NCI-H69 (cell line): ENCODE measurements at regions not wholly inside any gene's neighbourhood (a gene's known extent, or its start where the extent isn't known, plus 50 kb on each side); places are given as distances from the start of the nearest gene placed in this dataset.
A peak's percentile ranks its signal among the peaks of the same experiment; 100 is the strongest.

Experiments
- DNase-seq: peaks from one replicate; lab custom pipeline; 2025; lab: John Stamatoyannopoulos, UW

DNA sequence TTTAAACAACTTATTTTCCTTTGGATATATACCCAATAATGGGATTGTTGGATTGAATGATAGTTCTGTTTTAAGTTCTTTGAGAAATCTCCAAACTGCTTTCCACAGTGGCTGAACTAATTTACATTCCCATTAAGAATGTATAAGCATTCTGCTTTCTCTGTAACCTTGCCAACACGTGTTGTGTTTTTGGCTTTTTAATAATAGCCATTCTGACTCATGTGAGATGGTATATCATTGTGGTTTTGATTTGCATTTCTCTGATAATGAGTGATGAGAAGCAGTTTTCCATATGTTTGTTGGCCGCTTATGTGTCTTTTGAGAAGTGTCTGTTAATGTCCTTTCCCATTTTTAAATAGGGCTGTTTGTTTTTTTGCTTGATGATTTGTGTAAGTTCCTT, 155.6 kb upstream of the PITX2 start:
- no peak for DNase-seq

DNA sequence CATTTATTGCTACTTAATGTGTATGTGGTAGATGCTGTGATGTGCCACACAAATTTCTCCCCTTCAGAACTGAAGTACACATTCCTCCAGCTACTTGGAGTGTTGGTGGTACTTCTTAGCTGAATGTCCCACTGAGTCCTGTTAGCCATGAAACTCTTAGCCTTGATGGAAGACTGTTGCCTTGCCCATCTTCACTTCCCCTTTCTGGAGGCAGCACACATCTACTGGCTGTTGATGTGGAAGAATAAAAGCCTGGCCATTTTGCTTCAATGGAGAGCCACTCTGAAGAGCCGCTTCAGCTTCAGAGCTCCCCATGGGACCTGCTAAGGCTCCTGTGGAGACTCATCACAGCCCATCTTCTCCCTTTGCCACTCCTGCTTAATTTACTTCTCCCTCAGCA, 157.7 kb upstream of the PITX2 start:
- DNase-seq, result no peak

DNA sequence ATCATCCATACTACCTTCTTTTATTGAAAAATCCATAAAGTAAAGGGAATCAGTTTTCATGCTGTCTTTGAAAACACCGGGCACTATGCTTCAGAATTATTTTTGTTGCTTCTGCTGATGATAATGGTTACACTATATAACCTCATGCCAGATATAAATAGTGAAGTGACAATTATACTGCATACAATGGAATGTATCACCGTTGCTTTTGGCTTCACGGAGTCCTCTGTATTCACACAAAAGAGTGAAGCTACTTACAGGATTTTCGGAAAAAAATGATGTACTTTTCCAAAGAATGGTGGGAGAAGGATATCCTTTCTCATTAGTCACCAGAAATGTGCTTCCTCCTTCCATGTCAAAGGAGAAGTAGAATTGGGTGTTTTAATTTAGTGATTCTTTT, 159.1 kb upstream of the PITX2 start:
- DNase-seq, result no peak

DNA sequence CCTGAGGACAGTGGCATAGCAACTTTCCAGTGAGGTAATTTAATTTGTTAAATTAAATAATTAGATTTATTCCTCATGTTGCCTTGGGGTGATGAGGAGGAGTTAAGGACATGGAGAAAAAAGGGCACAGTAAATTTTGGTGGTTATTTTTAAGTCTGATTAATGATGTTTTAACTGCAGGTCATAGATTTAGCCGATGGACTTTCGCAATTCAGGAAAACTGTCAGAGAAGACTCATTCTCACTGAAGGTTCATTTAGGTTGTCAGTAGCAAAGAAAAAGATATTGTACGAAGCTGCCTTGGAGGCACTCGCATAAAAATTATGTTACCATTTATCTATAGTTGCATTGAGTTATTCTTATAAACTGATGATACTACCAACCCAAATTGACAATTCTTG, 164.2 kb upstream of the PITX2 start:
- DNase-seq, result no peak

DNA sequence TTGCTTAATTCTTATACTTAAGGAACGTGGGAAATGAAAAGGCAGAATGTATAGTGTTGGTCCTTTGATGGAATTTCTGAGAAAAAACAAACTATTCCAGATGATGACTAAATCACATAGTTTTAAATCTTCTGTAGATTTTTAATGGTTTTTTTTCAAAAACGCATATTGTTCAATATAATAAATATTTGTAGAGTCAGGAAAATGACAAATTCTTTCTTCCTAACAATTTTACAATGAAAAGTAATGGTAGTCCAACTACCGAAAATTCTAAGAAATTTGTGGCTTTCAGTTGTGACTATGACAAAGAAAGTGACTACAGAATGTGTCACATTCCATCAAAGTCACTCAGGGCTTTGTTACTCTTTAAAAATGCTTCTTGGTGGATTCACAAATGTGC, 164.8 kb upstream of the PITX2 start:
- no peak for DNase-seq

DNA sequence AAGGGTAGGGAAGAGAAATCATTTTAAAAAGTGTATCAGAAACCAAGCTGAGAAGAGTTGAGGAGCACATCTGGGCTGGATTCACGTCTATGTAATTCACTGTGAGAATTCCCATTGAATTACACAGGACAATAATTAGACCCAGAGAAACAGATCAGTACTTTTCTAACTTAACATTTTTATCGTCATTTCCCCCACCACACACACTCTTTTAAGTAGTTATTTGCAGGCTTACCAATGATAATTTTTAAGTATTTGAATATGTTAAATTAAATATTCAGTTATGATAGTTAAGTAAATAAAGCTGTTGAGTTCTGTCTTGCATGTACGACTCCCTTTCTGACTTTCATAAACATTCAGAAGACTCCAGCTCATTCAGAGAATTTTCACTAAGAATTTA, 165.4 kb upstream of the PITX2 start:
- DNase-seq, result no peak

DNA sequence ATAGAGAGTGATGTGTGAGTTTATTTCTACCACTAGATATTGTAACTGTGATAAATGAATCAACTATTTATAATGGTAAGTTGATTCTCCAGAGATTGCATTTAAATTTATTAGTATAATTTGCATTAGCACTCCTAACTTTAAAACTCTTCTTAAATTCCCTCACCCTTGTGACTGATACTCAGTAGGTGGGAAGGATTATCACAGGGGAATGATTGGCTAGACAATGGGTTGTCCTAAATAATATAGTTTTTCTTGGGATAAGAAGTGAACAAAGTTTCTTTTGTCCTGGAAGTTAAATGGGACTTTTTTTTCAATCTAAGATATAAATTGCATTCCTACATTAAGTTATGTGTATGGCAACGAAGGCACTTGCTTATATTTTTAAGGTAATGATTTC, 169.2 kb upstream of the PITX2 start:
- no peak for DNase-seq

DNA sequence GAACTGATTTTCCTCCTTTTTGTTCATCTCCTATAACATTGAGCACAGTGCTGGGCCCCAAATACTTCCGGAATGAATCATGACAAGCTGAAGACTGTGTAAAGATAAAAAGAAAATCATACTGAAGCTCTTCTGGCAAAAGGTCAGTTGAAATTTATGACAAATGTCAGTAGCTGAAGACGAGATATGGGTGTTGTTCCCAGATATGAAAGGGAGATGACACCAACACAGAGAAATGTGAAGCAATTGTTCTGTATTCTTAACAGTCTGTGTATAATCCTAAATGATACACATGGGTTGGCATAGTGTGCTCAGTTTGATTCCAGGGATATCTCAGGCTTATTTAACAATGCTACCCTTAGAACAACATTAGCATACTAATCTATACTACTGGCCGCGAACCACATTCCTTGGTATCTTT, 170.5 kb upstream of the PITX2 start:
- no peak for DNase-seq

DNA sequence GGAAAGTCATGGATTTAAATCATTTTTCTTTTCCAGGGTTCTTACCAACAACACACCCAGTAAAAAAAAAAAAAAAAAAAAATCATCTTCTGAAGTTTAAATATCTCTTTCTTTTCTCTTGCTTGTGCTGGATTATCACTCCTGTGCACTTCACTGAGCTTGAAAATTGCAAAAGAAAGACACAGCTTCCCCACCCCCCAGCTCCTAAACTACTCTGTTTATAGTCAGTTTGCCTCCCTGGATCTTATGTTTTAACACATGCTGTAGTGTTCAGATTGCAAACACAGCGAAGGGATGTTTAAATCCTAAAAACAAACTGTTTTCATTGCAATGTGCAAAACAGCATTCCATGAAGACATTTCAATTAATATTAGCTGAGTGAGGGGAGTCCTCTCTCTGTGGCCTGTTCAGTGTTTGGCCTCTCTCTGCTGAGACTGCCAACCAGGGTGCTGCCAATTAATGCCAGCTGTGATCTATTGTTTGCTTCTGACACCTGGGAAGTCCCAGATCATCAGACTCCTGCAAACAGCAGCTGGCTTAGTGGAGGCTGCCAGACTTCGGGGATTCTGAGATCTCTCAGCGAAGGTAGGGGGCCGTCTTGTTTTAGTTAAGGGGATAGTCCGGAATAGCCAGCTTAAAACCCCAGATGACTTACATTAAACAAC, 171.1 kb upstream of the PITX2 start:
- peak; percentile 78 for DNase-seq

DNA sequence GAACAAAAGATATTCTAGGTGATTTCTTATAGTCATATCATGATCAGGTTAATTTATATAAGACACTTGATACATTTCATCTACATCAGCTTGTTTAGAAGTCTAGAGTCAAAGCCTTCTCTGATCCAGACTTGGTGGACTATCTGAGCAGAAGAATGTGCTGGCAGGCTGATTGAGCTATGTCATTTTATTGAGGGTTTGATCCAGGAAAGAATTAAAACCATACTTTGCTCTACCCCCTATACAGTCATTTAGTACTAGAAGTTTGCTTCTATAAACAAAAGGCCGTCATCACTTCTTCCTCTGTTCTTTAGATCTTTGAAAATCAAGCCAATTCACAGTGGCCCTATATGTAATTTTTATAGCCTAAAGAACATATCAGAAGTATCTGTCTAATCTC, 173.1 kb upstream of the PITX2 start:
- DNase-seq, result no peak

DNA sequence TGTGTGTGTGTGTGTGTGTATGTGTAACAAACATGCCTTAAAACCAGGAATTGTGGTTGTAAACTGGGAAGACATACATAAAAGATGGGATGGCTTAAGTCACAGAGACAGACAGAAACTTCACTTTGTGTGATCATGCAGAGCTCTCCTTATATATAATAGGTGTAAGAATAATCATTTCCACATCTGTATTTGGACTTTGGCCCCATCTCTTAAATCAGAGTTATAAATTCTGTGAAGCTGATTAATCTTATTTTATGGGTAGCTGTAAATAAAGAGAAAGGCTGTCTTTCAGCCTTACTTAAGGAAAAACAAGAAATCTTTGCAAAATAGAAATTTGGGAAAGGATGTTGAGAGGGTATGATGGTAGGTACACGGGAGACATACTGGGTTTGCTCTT, 174.6 kb upstream of the PITX2 start:
- no peak for DNase-seq

DNA sequence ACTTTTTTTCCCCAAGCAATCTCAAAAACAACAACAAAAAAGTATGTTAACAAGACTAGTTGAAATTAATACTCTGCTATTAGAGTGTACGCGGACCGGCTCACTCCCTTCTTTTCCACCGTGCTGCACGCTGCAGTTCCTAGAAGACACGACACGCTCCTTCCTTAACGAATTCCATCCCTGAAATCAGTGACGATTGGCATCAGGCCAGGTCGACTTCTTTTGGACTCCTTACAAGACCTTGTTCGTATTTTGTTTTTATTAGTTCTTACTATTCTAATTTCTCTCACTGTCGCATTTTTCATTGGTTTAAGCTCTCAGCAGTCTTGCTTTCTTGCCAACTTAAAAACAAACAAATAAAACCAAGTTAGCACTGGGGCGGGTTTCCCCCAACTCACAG, 175.8 kb upstream of the PITX2 start:
- DNase-seq, result peak; percentile 12

DNA sequence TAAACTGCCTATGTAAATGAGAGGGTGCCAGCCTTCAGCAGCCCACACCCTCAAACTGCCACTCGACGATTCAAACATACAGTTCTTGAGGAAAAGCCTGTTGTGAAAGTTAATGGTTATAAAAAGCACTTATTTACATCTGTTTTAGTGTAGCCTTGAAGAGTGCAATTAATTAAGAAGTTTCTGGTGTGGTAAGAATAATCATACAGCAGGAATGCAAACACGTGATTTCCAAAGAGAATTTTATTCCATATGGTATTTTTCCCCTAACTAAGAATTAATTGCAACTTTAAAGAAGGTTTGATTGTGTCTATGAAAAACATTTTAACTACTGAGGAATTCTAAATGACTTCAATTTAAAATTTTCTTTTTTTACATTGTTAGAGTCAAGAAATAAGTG, 176.3 kb upstream of the PITX2 start:
- no peak for DNase-seq

DNA sequence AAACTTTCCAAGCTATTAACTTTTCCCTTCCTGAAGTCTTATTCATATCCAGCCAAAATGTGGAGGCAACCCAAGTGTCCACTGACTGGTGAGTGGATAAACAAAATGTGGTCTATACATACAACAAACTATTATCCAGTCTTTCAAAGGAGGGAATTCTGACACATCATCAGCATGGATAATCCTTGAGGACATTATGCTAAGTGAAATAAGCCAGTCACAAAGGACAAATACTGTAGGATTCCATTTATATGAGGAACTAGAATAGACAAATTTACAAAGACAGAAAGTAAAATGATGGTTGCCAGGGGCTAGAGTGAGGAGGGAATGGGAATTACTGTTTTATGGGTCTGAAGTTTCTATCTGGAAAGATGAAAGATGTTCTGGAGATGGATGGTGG, 178.7 kb upstream of the PITX2 start:
- no peak for DNase-seq

DNA sequence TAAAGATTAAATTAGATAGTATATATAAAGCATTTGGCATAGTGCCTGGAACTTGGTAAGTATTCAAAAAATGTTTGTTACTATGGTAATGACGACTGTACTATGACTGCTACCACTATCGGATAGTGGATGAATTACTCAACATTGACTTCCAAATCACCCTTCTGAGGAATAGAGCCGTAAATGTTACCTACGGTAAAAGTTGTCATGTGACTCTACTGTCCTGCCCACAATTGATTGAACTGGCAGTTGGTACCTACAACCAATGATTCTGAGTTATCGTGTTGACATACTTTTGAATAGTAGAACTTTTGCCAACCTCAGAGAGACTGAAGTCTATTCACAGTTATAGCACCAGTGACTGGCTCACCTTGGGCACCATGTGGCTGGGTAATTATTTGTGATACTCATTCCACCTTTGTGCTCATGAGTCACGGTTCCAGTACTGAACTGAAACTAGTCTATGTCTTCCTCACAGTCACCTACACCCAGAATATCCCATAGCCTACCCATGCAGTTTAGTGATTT, 185.5 kb upstream of the PITX2 start:
- peak; percentile 2 for DNase-seq

DNA sequence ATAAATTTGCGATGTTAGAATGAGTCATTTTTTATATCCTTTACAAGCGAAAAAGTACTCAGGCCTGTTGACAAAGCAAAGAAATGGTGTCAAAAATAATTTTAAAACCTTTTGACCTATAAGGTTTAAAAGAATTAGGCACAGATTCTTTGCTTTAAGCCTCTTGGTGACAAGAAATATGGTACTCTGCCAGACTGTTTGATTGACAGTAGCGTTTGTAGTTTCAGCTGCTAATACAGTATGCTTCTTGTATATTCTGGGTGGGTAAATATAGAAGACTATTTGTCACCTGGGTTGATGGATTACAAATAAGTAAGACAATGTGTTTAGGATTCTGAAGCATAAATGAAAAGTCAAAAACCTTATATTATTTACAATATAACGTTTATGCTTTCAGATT, 193.1 kb upstream of the PITX2 start:
- no peak for DNase-seq

DNA sequence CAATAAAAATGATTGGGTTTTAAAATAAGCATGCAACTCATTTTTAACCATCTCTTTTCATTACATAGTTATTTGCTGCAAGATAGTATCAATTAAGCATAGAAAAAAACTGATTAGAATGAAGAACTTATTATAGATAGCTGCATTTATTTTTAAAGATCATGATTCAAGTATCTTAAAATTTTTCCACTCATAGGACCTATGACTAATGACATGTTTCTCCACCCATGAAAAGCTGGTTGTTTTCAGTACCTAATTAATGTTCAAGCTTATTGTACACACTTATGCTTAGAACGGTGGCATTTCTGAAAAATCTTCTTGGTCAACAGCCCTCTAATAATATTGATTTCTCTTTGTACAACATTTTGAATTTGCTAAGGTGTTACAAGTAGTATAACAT, 193.5 kb upstream of the PITX2 start:
- no peak for DNase-seq

DNA sequence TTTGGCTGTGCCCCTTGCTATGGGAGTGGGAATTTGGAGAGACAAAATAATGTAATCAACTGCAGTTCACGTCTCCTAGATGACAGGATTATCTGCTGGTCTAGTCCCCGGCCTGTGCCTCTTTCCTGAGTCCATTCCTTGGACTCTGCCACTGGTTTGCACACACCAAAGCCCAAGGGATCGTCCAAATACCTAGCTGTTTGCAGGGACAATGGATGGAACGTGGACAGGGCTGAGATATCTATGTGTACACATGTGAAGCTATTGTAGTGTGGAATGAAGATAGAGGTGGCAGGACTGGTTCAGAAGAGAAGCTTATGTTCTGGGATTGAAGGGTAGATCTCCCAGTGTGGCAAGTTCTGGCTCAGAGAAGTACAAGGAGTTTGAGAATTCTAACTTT, 198.3 kb upstream of the PITX2 start:
- no peak for DNase-seq

DNA sequence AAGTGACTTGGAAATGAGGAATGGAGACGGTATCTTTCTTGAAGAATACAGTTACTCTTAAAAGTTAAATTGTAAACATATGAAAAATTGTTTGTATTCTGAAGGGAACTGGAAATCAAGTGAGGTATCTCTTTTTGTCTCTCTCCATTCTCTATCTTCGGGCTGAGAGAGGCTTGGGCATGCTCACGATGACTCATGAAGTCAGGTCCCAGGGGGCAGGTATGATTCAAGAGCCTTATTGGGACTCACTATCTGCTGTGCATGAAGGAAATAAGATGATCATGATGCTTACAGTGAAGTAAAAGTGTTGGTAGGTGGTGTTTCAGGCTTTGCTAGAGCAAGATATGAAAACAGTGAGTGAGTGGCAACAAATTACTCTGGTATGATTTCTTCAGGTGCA, 200.4 kb upstream of the PITX2 start:
- DNase-seq, result peak; percentile 1

DNA sequence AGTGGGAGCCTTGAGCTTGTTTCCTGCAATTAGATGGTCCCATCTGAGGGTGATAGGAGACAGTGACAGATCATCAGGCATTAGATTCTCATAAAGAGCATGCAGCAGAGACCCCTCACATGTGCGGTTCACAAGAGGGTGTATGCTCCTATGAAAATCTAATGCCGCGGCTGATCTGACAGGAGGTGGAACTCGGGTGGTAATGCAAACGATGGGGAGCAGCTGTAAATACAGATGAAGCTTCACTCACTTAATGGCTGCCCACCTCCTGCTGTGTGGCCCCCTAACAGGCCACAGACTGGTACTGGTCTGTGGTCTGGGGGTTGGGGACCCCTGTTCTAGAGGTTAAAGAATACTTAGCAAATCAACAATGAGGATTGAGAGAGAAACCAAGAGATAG, 201.5 kb upstream of the PITX2 start:
- DNase-seq, result no peak

DNA sequence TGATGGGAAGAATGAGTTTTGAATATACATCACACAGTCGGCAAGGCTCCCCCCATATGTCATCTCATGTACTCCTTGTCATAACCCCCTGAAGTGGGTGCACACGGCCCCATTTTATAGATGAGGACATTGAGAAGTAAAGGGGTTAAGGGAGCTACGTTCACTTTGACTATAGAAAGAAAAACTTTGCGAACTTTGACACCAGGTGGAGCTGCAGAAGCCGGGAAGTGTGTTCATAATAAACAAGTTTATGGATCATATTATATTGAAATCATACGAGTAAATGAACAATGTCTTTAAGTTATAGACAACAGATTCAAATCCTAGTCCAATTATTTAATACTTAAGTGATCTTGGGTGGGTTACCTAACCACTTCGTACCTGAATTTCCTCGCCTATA, 203.8 kb upstream of the PITX2 start:
- DNase-seq, result no peak

DNA sequence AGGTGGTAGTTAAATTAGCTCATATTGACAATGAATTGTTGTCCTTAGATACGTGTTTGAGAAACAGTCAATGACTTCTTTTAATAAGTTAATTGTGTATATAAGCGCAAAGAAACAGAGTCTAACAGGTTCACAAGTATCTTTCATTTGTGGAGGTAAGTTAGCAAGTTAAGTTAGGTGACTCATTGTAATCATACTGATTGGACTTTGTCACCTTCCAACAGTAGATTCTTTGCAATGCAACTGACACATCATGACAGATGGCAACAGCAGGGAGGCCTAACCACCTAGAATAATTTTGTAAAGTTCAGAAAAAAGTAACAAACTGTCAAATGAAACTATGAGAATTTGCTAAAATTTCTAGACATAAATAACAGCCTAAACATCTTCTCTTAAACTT, 207.6 kb upstream of the PITX2 start:
- DNase-seq, result no peak

DNA sequence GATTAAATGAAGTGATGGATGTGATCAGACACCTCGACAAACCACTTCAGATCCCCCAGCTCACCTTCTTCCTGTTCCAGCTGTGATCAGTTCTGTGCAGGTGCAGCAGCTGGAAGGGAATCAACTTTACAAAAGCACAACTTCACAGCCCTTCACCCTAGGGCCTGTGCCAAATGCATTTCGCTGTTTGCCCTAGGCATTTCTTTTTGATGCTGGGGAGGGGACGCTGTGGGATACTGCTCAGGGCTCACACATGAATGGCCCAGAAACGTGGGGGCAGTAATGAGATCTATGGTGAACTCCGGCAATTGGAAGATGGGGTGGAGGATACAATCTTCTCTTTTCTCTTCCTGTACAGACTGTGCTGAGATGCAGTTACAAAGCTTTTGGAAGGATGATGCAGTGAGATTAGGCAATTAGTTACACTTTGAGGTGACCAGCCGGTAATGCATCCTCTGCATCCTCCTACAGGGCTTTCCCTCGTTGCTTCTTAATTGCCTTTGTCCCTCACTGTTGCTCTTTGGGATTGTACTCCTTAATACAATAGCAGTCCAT, 215.1 kb upstream of the PITX2 start:
- DNase-seq, result peak; percentile 70

DNA sequence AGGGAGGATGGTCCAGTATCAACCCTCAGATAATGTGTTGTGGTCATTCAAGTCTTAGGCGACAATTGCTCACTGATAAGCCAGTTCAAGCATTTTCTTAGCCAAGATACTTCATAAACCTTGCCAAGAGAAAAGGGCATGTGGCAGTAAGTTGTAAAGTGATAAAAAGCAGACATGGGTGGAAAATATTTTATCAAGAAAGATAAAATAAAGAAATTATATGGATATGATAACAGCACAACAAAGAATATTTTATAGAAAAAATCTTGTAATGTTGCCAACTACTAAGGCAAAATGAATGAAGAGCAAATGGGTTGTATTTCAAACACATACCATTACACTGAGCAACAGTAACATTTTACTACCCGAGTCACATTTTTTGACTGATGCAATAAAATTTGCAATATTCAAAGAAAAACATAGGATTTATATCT, 217.4 kb upstream of the PITX2 start:
- DNase-seq, result no peak
